ENCODE measurements at regions not wholly inside any gene's neighbourhood (a gene's known extent, or its start where the extent isn't known, plus 50 kb on each side); places are given as distances from the start of the nearest gene placed in this dataset.

DNA sequence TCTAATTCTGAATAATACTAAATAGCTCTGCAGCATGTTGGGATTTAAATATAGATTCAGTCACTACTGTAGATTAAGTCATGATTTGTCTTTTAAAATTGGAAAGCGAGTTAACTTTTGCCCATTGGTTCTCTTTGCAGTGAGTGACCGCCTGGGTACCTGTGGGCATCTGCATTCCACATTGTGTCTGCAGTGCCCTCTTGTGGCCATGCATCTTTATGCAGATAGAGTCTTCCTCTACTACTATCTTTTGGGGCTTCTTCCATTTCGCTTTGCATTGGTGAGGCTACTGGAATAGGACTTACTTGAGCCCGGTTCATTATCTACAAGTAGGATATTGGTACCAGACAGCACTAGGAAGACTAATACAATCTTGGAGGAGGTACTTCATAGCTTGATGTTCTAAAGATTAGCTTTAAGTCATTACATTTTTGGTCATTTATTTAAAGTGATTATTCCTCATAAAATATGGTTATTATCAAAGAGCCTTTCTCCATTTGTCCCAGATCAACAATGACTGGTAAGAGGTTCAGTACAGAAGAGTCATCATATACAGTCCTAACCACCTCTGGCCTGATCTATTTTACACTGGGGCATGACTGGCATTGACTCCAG, 203.0 kb downstream of the SOCS6 start:
- no peak overlapping the region for H3K4me2 ChIP-seq (ENCODE audit: low read length)
- no peaks in the 10 kb centered on the region for H4K20me1 ChIP-seq (ENCODE audit: insufficient read depth)
- no peaks in the 10 kb centered on the region for H3K36me3 ChIP-seq (ENCODE audit: control insufficient read depth in 1 of 2, insufficient read depth in 2 of 2, low read length in 2 of 2)
- H3K9me3 ChIP-seq (ENCODE audit: control insufficient read depth in 1 of 2, insufficient read depth in 1 of 2, low read depth in 1 of 2, low read length in 2 of 2): no peaks in the 10 kb centered on the region
- TF ChIP-seq ELF1 (IDR thresholded peaks at IDR 0.05; ENCODE audit: borderline replicate concordance, low read depth): no peak
- TF ChIP-seq RAD21 (IDR thresholded peaks at IDR 0.05; ENCODE audit: low read depth): peak; percentile 62
- TF ChIP-seq, protein P1, sequence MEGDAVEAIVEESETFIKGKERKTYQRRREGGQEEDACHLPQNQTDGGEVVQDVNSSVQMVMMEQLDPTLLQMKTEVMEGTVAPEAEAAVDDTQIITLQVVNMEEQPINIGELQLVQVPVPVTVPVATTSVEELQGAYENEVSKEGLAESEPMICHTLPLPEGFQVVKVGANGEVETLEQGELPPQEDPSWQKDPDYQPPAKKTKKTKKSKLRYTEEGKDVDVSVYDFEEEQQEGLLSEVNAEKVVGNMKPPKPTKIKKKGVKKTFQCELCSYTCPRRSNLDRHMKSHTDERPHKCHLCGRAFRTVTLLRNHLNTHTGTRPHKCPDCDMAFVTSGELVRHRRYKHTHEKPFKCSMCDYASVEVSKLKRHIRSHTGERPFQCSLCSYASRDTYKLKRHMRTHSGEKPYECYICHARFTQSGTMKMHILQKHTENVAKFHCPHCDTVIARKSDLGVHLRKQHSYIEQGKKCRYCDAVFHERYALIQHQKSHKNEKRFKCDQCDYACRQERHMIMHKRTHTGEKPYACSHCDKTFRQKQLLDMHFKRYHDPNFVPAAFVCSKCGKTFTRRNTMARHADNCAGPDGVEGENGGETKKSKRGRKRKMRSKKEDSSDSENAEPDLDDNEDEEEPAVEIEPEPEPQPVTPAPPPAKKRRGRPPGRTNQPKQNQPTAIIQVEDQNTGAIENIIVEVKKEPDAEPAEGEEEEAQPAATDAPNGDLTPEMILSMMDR (IDR thresholded peaks at IDR 0.05 in 2 of 3, conservative IDR thresholded peaks at IDR 0.05 in 1 of 3; ENCODE audit: borderline replicate concordance in 1 of 3, insufficient read depth in 1 of 3, low read depth in 2 of 3, low read length in 2 of 3): peak; percentile 44 to 95 (median 86); a peak in 5 of 6 replicates
- no peak overlapping the region for H2AFZ ChIP-seq (ENCODE audit: low read depth, low read length, poor library complexity, severe bottlenecking)
- ChIA-PET POLR2A (no interaction called here), CTCF (interaction anchor here (1.2 to 1.6 kb wide), 4 partner anchors 8 to 1645 kb away, joined by 3 to 5 read pairs (median 3); no protein-coding TSS in a partner anchor), RAD21 (ENCODE audit: low non-redundant PET in 1 of 2, low total read pairs in 2 of 2, uncharacterized antibody in 2 of 2, unreplicated experiment in 2 of 2) (no interaction called here)
- H3K4me3 ChIP-seq (replicated peaks in 1 of 2; ENCODE audit: low read depth in 1 of 2, low read length in 2 of 2): no peak overlapping the region
- no TSS peak for BruUV-seq (replicated peaks)
- H3K4me1 ChIP-seq (ENCODE audit: control insufficient read depth in 1 of 2, insufficient read depth in 2 of 2, low read length in 2 of 2): peaks cover 0 to 7% of the 10 kb centered on the region in 2 experiments; a peak in 1 of 4 replicates
- H3K79me2 ChIP-seq (ENCODE audit: insufficient read depth, low read length): no peaks in the 10 kb centered on the region
- no peak overlapping the region for H3K9ac ChIP-seq (ENCODE audit: low read length)
- peak; percentile 68 for DNase-seq (ENCODE audit: low read depth, low spot score)
- H3K27me3 ChIP-seq (ENCODE audit: insufficient read depth, low read length): no peaks in the 10 kb centered on the region
- H3K27ac ChIP-seq (ENCODE audit: low read depth, low read length): no peak overlapping the region
- intact Hi-C loops (cut with micrococcal nuclease): no loop called here
- ATAC-seq: peak; percentile 91
- H3K9me2 ChIP-seq (ENCODE audit: insufficient read depth): no peaks in the 10 kb centered on the region

GRCh38 chr18:70489986-70490933, 201.4 kb downstream of the SOCS6 start:
- H3K4me3 ChIP-seq (replicated peaks in 1 of 2; ENCODE audit: low read depth in 1 of 2, low read length in 2 of 2): no peak overlapping the region
- BruUV-seq (replicated peaks): no TSS peak
- intact Hi-C loops (cut with micrococcal nuclease): no loop called here
- ChIA-PET CTCF (interaction anchor here (0.7 to 1.6 kb wide), 4 partner anchors 10 to 324 kb away, joined by 3 to 5 read pairs (median 3); no protein-coding TSS in a partner anchor), POLR2A (no interaction called here), RAD21 (ENCODE audit: low non-redundant PET in 1 of 2, low total read pairs in 2 of 2, uncharacterized antibody in 2 of 2, unreplicated experiment in 2 of 2) (no interaction called here)
- H3K27me3 ChIP-seq (ENCODE audit: insufficient read depth, low read length): no peaks in the 10 kb centered on the region
- TF ChIP-seq, protein P1 (IDR thresholded peaks at IDR 0.05 in 2 of 3, conservative IDR thresholded peaks at IDR 0.05 in 1 of 3; ENCODE audit: borderline replicate concordance in 1 of 3, insufficient read depth in 1 of 3, low read depth in 2 of 3, low read length in 2 of 3): peak; percentile 34 to 87 (median 53); a peak in 5 of 6 replicates
- no peak for TF ChIP-seq SIN3A (IDR thresholded peaks at IDR 0.05; ENCODE audit: low read depth)
- peak; percentile 56 for TF ChIP-seq RAD21 (IDR thresholded peaks at IDR 0.05; ENCODE audit: low read depth)
- H4K20me1 ChIP-seq (ENCODE audit: insufficient read depth): no peaks in the 10 kb centered on the region
- H3K9me2 ChIP-seq (ENCODE audit: insufficient read depth): no peaks in the 10 kb centered on the region
- peak; percentile 48 for DNase-seq (ENCODE audit: low read depth, low spot score)
- H3K9ac ChIP-seq (ENCODE audit: low read length): no peak overlapping the region
- peak; percentile 70 for ATAC-seq
- peak overlapping the region; percentile 91 for H2AFZ ChIP-seq (ENCODE audit: low read depth, low read length, poor library complexity, severe bottlenecking)
- no peak overlapping the region for H3K27ac ChIP-seq (ENCODE audit: low read depth, low read length)
- peak overlapping the region; percentile 25 for H3K4me2 ChIP-seq (ENCODE audit: low read length)
- peaks cover 0 to 7% of the 10 kb centered on the region in 2 experiments; a peak in 1 of 4 replicates for H3K4me1 ChIP-seq (ENCODE audit: control insufficient read depth in 1 of 2, insufficient read depth in 2 of 2, low read length in 2 of 2)
- H3K9me3 ChIP-seq (ENCODE audit: control insufficient read depth in 1 of 2, insufficient read depth in 1 of 2, low read depth in 1 of 2, low read length in 2 of 2): no peaks in the 10 kb centered on the region
- H3K79me2 ChIP-seq (ENCODE audit: insufficient read depth, low read length): no peaks in the 10 kb centered on the region
- no peaks in the 10 kb centered on the region for H3K36me3 ChIP-seq (ENCODE audit: control insufficient read depth in 1 of 2, insufficient read depth in 2 of 2, low read length in 2 of 2)

Data from HCT116 (cell line).